ENCODE measurements at regions not wholly inside any gene's neighbourhood (a gene's known extent, or its start where the extent isn't known, plus 50 kb on each side); places are given as distances from the start of the nearest gene placed in this dataset.

GRCh38 chr5:37915097-37915736 lies 75.4 kb upstream of the GDNF start:
- no peak for TF ChIP-seq ZNF398 (tag by site-specific recombination; IDR thresholded peaks at IDR 0.05)
- TF ChIP-seq, protein P1, sequence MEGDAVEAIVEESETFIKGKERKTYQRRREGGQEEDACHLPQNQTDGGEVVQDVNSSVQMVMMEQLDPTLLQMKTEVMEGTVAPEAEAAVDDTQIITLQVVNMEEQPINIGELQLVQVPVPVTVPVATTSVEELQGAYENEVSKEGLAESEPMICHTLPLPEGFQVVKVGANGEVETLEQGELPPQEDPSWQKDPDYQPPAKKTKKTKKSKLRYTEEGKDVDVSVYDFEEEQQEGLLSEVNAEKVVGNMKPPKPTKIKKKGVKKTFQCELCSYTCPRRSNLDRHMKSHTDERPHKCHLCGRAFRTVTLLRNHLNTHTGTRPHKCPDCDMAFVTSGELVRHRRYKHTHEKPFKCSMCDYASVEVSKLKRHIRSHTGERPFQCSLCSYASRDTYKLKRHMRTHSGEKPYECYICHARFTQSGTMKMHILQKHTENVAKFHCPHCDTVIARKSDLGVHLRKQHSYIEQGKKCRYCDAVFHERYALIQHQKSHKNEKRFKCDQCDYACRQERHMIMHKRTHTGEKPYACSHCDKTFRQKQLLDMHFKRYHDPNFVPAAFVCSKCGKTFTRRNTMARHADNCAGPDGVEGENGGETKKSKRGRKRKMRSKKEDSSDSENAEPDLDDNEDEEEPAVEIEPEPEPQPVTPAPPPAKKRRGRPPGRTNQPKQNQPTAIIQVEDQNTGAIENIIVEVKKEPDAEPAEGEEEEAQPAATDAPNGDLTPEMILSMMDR (tag by site-specific recombination; IDR thresholded peaks at IDR 0.05): no peak

Measured in HEK293 (cell line).